ENCODE measurements at regions not wholly inside any gene's neighbourhood (a gene's known extent, or its start where the extent isn't known, plus 50 kb on each side); places are given as distances from the start of the nearest gene placed in this dataset.

- TF ChIP-seq, protein P1, sequence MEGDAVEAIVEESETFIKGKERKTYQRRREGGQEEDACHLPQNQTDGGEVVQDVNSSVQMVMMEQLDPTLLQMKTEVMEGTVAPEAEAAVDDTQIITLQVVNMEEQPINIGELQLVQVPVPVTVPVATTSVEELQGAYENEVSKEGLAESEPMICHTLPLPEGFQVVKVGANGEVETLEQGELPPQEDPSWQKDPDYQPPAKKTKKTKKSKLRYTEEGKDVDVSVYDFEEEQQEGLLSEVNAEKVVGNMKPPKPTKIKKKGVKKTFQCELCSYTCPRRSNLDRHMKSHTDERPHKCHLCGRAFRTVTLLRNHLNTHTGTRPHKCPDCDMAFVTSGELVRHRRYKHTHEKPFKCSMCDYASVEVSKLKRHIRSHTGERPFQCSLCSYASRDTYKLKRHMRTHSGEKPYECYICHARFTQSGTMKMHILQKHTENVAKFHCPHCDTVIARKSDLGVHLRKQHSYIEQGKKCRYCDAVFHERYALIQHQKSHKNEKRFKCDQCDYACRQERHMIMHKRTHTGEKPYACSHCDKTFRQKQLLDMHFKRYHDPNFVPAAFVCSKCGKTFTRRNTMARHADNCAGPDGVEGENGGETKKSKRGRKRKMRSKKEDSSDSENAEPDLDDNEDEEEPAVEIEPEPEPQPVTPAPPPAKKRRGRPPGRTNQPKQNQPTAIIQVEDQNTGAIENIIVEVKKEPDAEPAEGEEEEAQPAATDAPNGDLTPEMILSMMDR (IDR thresholded peaks at IDR 0.05; ENCODE audit: low read depth, low read length), result no peak
- TF ChIP-seq POLR2A (IDR thresholded peaks at IDR 0.05; ENCODE audit: extremely low read depth, insufficient read length), result no peak
Measured at GRCh38 chr13:103373916-103374315, 307.7 kb upstream of the SLC10A2 start.

Data from NB4 (cell line).